ENCODE measurements at regions not wholly inside any gene's neighbourhood (a gene's known extent, or its start where the extent isn't known, plus 50 kb on each side); places are given as distances from the start of the nearest gene placed in this dataset.

GRCh38 chr2:222146488-222146887 lies 152.3 kb downstream of the PAX3 start:
- DNase-seq: no peak

- no peak for DNase-seq
Measured at GRCh38 chr2:222142027-222142426, 156.8 kb downstream of the PAX3 start.

- no peak for DNase-seq
Measured at GRCh38 chr2:222136106-222136630, 162.6 kb downstream of the PAX3 start.

- DNase-seq: no peak
Measured at GRCh38 chr2:222134654-222135053, 164.1 kb downstream of the PAX3 start.

- DNase-seq: no peak
Measured at GRCh38 chr2:222133897-222134296, 164.9 kb downstream of the PAX3 start.

GRCh38 chr2:222130855-222131254 lies 167.9 kb downstream of the PAX3 start:
- no peak for DNase-seq

GRCh38 chr2:222127660-222128059 lies 171.1 kb downstream of the PAX3 start:
- no peak for DNase-seq

- DNase-seq: no peak
Measured at GRCh38 chr2:222120933-222121332, 177.9 kb downstream of the PAX3 start.

- no peak for DNase-seq
Measured at GRCh38 chr2:222115296-222115695, 183.5 kb downstream of the PAX3 start.

GRCh38 chr2:222108957-222109585 lies 189.7 kb downstream of the PAX3 start:
- DNase-seq: no peak

- no peak for DNase-seq
Measured at GRCh38 chr2:222108497-222108896, 190.3 kb downstream of the PAX3 start.

- no peak for DNase-seq
Measured at GRCh38 chr2:222105046-222105445, 193.8 kb downstream of the PAX3 start.

GRCh38 chr2:222102575-222103349 lies 196.0 kb downstream of the PAX3 start:
- DNase-seq: no peak

- no peak for DNase-seq
Measured at GRCh38 chr2:222100704-222101699, 197.8 kb downstream of the PAX3 start.

GRCh38 chr2:222088561-222088960 lies 210.2 kb downstream of the PAX3 start:
- no peak for DNase-seq

GRCh38 chr2:222087998-222088397 lies 210.8 kb downstream of the PAX3 start:
- DNase-seq: no peak

- no peak for DNase-seq
Measured at GRCh38 chr2:222082201-222082600, 216.6 kb downstream of the PAX3 start.

GRCh38 chr2:222080141-222080540 lies 218.7 kb downstream of the PAX3 start:
- DNase-seq: no peak

GRCh38 chr2:222076973-222077690 lies 221.7 kb downstream of the PAX3 start:
- DNase-seq: no peak

GRCh38 chr2:222074674-222075073 lies 224.1 kb downstream of the PAX3 start:
- no peak for DNase-seq

- no peak for DNase-seq
Measured at GRCh38 chr2:222071911-222072310, 226.9 kb downstream of the PAX3 start.

GRCh38 chr2:222064286-222064685 lies 234.5 kb downstream of the PAX3 start:
- DNase-seq: no peak

All from dermis blood vessel endothelial cell (primary cell).